VCaP (cell line): ENCODE measurements at regions not wholly inside any gene's neighbourhood (a gene's known extent, or its start where the extent isn't known, plus 50 kb on each side); places are given as distances from the start of the nearest gene placed in this dataset.

ENCODE experiments used
- H3K27ac ChIP-seq: fragments of 450-650 bp; 2 replicates; pipeline ENCODE4 v1.5.1; 2017
- TF ChIP-seq, protein P1 (sequence below): fragments of 450-650 bp; conservative IDR thresholded peaks from 2 replicates; pipeline ENCODE4 v1.5.1; 2017; ENCODE audit warnings: mild to moderate bottlenecking, moderate library complexity

GRCh38 chr15:87748483-87748882 is 508.1 kb downstream of the NTRK3 start:
- TF ChIP-seq, protein P1, sequence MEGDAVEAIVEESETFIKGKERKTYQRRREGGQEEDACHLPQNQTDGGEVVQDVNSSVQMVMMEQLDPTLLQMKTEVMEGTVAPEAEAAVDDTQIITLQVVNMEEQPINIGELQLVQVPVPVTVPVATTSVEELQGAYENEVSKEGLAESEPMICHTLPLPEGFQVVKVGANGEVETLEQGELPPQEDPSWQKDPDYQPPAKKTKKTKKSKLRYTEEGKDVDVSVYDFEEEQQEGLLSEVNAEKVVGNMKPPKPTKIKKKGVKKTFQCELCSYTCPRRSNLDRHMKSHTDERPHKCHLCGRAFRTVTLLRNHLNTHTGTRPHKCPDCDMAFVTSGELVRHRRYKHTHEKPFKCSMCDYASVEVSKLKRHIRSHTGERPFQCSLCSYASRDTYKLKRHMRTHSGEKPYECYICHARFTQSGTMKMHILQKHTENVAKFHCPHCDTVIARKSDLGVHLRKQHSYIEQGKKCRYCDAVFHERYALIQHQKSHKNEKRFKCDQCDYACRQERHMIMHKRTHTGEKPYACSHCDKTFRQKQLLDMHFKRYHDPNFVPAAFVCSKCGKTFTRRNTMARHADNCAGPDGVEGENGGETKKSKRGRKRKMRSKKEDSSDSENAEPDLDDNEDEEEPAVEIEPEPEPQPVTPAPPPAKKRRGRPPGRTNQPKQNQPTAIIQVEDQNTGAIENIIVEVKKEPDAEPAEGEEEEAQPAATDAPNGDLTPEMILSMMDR, result no peak
- no peak overlapping the region for H3K27ac ChIP-seq

- TF ChIP-seq, protein P1, result no peak
Measured at GRCh38 chr15:87747087-87747486, 509.5 kb downstream of the NTRK3 start.

GRCh38 chr15:87746333-87746732 is 510.2 kb downstream of the NTRK3 start:
- TF ChIP-seq, protein P1, result no peak
- H3K27ac ChIP-seq, result no peak overlapping the region

More at GRCh38 chr15:87747087-87747486, 509.5 kb downstream of the NTRK3 start:
- no peak overlapping the region for H3K27ac ChIP-seq

GRCh38 chr15:87744815-87745214 is 511.7 kb downstream of the NTRK3 start:
- TF ChIP-seq, protein P1, result no peak
- no peak overlapping the region for H3K27ac ChIP-seq

- TF ChIP-seq, protein P1, result no peak
- no peak overlapping the region for H3K27ac ChIP-seq
Measured at GRCh38 chr15:87743562-87743961, 513.0 kb downstream of the NTRK3 start.

DNA sequence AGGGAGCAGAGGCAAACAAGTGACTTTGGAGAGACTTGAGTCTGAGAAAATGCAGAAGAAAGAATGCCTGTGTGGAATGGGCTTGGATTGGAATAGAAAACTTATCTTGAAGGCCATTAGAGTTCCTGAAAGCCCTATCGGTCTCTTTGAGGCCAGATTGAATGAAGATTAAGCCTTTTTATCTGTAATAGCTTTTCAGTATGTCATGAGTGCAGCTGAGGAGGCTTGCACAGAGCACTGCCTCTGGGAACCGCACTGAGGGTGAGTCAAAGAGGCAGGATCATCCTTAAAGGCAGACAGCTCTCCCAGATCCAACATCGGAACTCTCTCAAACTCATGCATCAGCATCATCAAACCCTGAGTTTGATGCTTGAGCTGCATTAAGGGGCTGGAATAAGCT is 515.2 kb downstream of the NTRK3 start:
- no peak overlapping the region for H3K27ac ChIP-seq
- TF ChIP-seq, protein P1, result no peak

DNA sequence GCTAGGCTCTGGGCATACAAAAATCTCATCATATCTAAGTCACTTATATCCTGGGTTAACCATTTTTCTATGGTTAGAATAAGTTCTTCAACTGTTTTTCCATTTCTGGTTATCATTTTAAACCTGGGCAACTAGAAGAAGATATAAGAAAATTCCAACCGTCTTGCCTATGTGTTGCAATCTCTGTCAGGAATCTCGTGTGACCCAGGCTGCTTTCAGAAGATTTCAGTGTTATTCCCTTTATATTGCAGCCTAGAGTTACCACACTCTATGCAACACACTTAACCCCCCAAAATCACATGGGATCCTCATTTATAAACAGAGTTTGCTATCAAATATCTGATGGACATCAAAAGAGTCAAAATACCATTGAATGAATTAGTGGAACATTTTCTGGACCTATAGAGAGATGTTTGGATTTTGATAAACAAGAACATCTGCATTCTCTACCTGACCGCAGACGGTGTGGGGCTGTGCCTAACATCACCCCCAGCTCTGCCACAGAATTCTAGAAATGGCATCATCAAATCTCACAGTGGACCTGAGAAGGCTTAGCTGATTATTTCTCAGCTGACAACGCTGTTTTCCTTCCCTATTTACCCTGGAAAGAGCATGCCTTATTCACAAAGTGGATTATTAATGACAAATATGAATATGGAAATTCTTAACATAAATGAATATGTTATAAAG is 515.7 kb downstream of the NTRK3 start:
- TF ChIP-seq, protein P1, result no peak
- no peak overlapping the region for H3K27ac ChIP-seq
